ENCODE measurements at regions not wholly inside any gene's neighbourhood (a gene's known extent, or its start where the extent isn't known, plus 50 kb on each side); places are given as distances from the start of the nearest gene placed in this dataset.

- no peak for TF ChIP-seq EP300 (IDR thresholded peaks at IDR 0.05; ENCODE audit: low read depth)
- TF ChIP-seq, protein P1, sequence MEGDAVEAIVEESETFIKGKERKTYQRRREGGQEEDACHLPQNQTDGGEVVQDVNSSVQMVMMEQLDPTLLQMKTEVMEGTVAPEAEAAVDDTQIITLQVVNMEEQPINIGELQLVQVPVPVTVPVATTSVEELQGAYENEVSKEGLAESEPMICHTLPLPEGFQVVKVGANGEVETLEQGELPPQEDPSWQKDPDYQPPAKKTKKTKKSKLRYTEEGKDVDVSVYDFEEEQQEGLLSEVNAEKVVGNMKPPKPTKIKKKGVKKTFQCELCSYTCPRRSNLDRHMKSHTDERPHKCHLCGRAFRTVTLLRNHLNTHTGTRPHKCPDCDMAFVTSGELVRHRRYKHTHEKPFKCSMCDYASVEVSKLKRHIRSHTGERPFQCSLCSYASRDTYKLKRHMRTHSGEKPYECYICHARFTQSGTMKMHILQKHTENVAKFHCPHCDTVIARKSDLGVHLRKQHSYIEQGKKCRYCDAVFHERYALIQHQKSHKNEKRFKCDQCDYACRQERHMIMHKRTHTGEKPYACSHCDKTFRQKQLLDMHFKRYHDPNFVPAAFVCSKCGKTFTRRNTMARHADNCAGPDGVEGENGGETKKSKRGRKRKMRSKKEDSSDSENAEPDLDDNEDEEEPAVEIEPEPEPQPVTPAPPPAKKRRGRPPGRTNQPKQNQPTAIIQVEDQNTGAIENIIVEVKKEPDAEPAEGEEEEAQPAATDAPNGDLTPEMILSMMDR (IDR thresholded peaks at IDR 0.05) = no peak
- TF ChIP-seq POLR2A (IDR thresholded peaks at IDR 0.05) = no peak
- TF ChIP-seq POLR2AphosphoS5 (IDR thresholded peaks at IDR 0.05) = no peak
Observed at GRCh38 chr1:82704393-82704792, 903.7 kb downstream of the ADGRL2 start.
